Mesodermal cell (in vitro differentiated cells): ENCODE measurements at regions not wholly inside any gene's neighbourhood (a gene's known extent, or its start where the extent isn't known, plus 50 kb on each side); places are given as distances from the start of the nearest gene placed in this dataset.

Experiments used
- H3K27ac ChIP-seq: 2 replicates; pipeline ENCODE4 v1.7.0; 2013; ENCODE audit warnings: mild to moderate bottlenecking, low read depth, low read length, moderate library complexity; ENCODE audit not compliant: severe bottlenecking
- H3K36me3 ChIP-seq: 2 replicates; pipeline ENCODE4 v1.7.1; 2013; ENCODE audit warnings: mild to moderate bottlenecking, low read length, moderate library complexity; ENCODE audit not compliant: control insufficient read depth, insufficient read depth
- H3K4me1 ChIP-seq: one replicate; pipeline ENCODE4 v1.7.1; 2013; ENCODE audit warnings: mild to moderate bottlenecking, low read length; ENCODE audit not compliant: insufficient read depth, control insufficient read depth, poor library complexity, severe bottlenecking
- H3K4me3 ChIP-seq: 2 replicates; pipeline ENCODE4 v1.7.0; 2013; ENCODE audit warnings: low read length, control low read depth, mild to moderate bottlenecking; ENCODE audit not compliant: insufficient read depth, poor library complexity, severe bottlenecking; ENCODE audit errors: extremely low read depth
- H3K9me3 ChIP-seq: 2 replicates; pipeline ENCODE4 v1.7.1; 2013; ENCODE audit warnings: mild to moderate bottlenecking, low read length, moderate library complexity; ENCODE audit not compliant: control insufficient read depth
- WGBS, 2 experiments: methylation state at CpG; one replicate each; pipeline ENCODE4 v1.1.5; 2013; ENCODE audit warnings: missing lambda C conversion rate in 2 of 2; ENCODE audit not compliant: insufficient coverage in 2 of 2; 5-methylcytosine and 5-hydroxymethylcytosine counted together

- WGBS, 2 experiments, result 88 to 100% methylated on average over 1 of the region's 2 CpGs
- no peaks in the 10 kb centered on the region for H3K4me1 ChIP-seq
These were observed 204.8 kb upstream of the PIK3R1 start for GRCh38 chr5:68010740-68011139.

GRCh38 chr5:68007451-68007850 is 208.1 kb upstream of the PIK3R1 start:
- H3K4me1 ChIP-seq, result no peaks in the 10 kb centered on the region
- no peaks in the 10 kb centered on the region for H3K36me3 ChIP-seq
- no peaks in the 10 kb centered on the region for H3K9me3 ChIP-seq
- WGBS, 2 experiments, result 64 to 67% methylated on average over 2 of the region's 3 CpGs
- H3K4me3 ChIP-seq, result no peak overlapping the region
- no peak overlapping the region for H3K27ac ChIP-seq

More at GRCh38 chr5:68010740-68011139, 204.8 kb upstream of the PIK3R1 start:
- Histone ChIP-seq H3K4me3 (no peak overlapping the region), H3K9me3 (no peaks in the 10 kb centered on the region), H3K27ac (no peak overlapping the region), H3K36me3 (no peaks in the 10 kb centered on the region)

DNA sequence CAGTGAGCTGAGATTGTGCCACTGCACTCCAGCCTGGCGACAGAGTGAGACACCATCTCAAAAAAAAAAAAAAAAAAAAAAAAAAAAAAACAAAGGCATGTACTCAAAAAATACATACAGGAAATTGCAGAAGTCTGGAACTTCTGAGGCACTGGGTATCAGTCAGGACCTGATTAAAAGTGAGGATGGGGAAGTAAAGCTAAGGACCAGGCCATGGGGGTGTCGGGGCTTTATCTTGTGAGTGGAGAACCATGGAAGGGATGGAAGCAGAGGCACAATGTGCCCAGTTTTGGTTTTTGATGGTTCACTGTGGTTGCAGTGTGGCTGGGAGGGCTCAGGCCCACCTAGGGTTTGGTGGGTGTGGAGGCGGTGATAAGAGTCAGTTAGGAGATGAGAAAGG is 212.7 kb upstream of the PIK3R1 start:
- H3K36me3 ChIP-seq, result no peaks in the 10 kb centered on the region
- H3K9me3 ChIP-seq, result no peaks in the 10 kb centered on the region
- H3K4me3 ChIP-seq, result no peak overlapping the region
- no peaks in the 10 kb centered on the region for H3K4me1 ChIP-seq
- no peak overlapping the region for H3K27ac ChIP-seq
- WGBS, 2 experiments, result 89 to 100% methylated on average over 1 of the region's 3 CpGs

GRCh38 chr5:68000805-68001204 is 214.8 kb upstream of the PIK3R1 start:
- H3K9me3 ChIP-seq, result no peaks in the 10 kb centered on the region
- no peak overlapping the region for H3K27ac ChIP-seq
- no peaks in the 10 kb centered on the region for H3K4me1 ChIP-seq
- no peak overlapping the region for H3K4me3 ChIP-seq
- no peaks in the 10 kb centered on the region for H3K36me3 ChIP-seq

DNA sequence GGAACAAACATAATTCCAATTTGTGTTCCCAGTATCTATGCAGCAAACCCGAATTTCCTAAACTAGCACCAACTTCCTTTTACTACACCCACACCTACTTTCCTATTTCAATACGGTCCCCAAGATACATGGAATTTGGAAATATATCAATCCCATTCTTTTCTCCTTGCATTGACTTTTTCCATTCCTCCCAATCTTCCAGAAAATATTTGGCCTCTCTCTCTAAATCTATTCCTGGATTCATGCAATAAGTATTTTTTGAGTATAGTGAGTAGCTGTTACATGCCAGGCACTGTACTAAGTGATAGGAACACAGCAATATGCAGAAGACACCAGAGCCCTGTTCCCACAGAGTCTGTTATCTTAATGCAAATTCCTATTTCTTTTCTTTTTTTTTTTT is 216.2 kb upstream of the PIK3R1 start:
- Histone ChIP-seq H3K4me3 (no peak overlapping the region), H3K9me3 (no peaks in the 10 kb centered on the region), H3K36me3 (no peaks in the 10 kb centered on the region), H3K27ac (no peak overlapping the region), H3K4me1 (no peaks in the 10 kb centered on the region)
- 93 to 94% methylated on average over 2 of the region's 2 CpGs for WGBS, 2 experiments

- Histone ChIP-seq H3K27ac (peak overlapping the region; percentile 71), H3K4me3 (no peak overlapping the region), H3K4me1 (no peaks in the 10 kb centered on the region), H3K9me3 (no peaks in the 10 kb centered on the region), H3K36me3 (no peaks in the 10 kb centered on the region)
- WGBS, 2 experiments, result 61 to 78% methylated on average over 4 to 5 of the region's 7 CpGs
These were observed 216.8 kb upstream of the PIK3R1 start for GRCh38 chr5:67998709-67999261.

GRCh38 chr5:67997892-67998457 is 217.6 kb upstream of the PIK3R1 start:
- Histone ChIP-seq H3K4me3 (no peak overlapping the region), H3K36me3 (no peaks in the 10 kb centered on the region), H3K27ac (no peak overlapping the region), H3K9me3 (no peaks in the 10 kb centered on the region), H3K4me1 (no peaks in the 10 kb centered on the region)
- WGBS, 2 experiments, result 100% methylated on average over 2 of the region's 5 CpGs; no CpG with 5 or more reads in 1 of the 2 experiments

DNA sequence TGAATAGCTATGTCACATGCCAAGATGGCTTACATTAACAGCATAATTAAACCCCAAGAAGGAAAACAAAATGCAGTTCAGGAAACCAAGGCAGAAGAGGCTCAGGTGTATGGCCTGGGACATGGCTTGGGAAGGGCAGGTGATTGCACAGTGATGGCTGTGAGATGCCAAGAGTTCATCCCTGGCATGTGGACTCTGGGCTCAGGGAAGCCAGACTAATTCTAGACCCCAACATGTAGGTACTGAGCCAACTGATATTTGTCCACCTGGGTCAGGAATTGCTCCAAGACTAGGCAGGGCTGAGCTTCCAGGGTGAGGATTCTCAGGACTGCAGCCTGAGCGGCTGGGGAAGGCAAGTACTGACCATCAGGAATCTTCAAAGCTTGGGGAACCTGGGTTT is 218.4 kb upstream of the PIK3R1 start:
- Histone ChIP-seq H3K4me3 (no peak overlapping the region), H3K9me3 (no peaks in the 10 kb centered on the region), H3K36me3 (no peaks in the 10 kb centered on the region), H3K4me1 (no peaks in the 10 kb centered on the region), H3K27ac (no peak overlapping the region)
- 86 to 100% methylated on average over 1 of the region's 1 CpG for WGBS, 2 experiments

GRCh38 chr5:67996596-67996995 is 219.0 kb upstream of the PIK3R1 start:
- Histone ChIP-seq H3K27ac (no peak overlapping the region), H3K9me3 (no peaks in the 10 kb centered on the region), H3K36me3 (no peaks in the 10 kb centered on the region), H3K4me1 (no peaks in the 10 kb centered on the region), H3K4me3 (no peak overlapping the region)
- WGBS, 2 experiments, result 87 to 98% methylated on average over 7 to 10 of the region's 10 CpGs

- WGBS, 2 experiments, result 100% methylated on average over 1 of the region's 3 CpGs; no CpG with 5 or more reads in 1 of the 2 experiments
- Histone ChIP-seq H3K36me3 (no peaks in the 10 kb centered on the region), H3K4me3 (no peak overlapping the region), H3K9me3 (no peaks in the 10 kb centered on the region), H3K4me1 (no peaks in the 10 kb centered on the region), H3K27ac (no peak overlapping the region)
These were observed 222.6 kb upstream of the PIK3R1 start for GRCh38 chr5:67992923-67993322.

DNA sequence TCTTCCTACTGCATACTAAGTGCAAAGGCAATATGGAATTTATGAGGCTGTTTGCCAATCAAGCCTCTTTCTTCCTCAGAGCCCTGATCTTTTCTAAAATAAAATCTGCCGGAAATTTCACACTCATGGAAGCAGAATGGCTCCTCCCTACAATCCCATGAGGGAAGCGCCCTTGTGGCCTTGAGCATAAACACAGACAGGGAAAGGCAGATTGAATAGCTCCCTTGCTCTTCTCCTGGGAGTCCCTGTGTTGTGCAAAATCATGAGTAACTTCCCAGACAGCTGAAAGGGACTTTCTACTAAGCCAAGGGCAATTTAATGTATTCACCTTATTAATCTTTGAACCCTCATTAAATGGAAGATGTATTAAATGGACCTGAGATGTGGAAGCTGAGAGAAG is 226.1 kb upstream of the PIK3R1 start:
- no peaks in the 10 kb centered on the region for H3K9me3 ChIP-seq
- no peak overlapping the region for H3K4me3 ChIP-seq
- no peaks in the 10 kb centered on the region for H3K4me1 ChIP-seq
- no peaks in the 10 kb centered on the region for H3K36me3 ChIP-seq
- 85% methylated on average over 2 of the region's 2 CpGs; no CpG with 5 or more reads in 1 of the 2 experiments for WGBS, 2 experiments
- H3K27ac ChIP-seq, result no peak overlapping the region
